HCT116 (cell line): ENCODE measurements at regions not wholly inside any gene's neighbourhood (a gene's known extent, or its start where the extent isn't known, plus 50 kb on each side); places are given as distances from the start of the nearest gene placed in this dataset.

Experiments used
- ELF1 ChIP-seq: IDR thresholded peaks from 2 replicates; pipeline ENCODE4 v1.6.1; 2012; ENCODE audit warnings: low read depth, borderline replicate concordance
- EZH2 ChIP-seq: fragments of 200-600 bp; sonication (generic); IDR thresholded peaks from 2 replicates; pipeline ENCODE4 v1.6.1; 2017; ENCODE audit warnings: antibody characterized with exemption, mixed run types
- POLR2AphosphoS5 ChIP-seq: IDR thresholded peaks from 2 replicates; pipeline ENCODE4 v1.6.1; 2011; ENCODE audit warnings: mild to moderate bottlenecking, low read depth, low read length, moderate library complexity
- REST ChIP-seq: IDR thresholded peaks from 2 replicates; pipeline ENCODE4 v1.6.1; 2012; ENCODE audit warnings: low read depth
- SP1 ChIP-seq: IDR thresholded peaks from 2 replicates; pipeline ENCODE4 v1.6.1; 2012; ENCODE audit warnings: low read depth
- YY1 ChIP-seq: IDR thresholded peaks from 2 replicates; pipeline ENCODE4 v1.6.1; 2011; ENCODE audit warnings: low read length, low read depth, moderate library complexity, mild to moderate bottlenecking; ENCODE audit not compliant: insufficient replicate concordance; ENCODE audit errors: extremely low read depth
- ZBTB33 ChIP-seq: IDR thresholded peaks from 2 replicates; pipeline ENCODE4 v1.6.1; 2011; ENCODE audit warnings: mild to moderate bottlenecking, low read length, moderate library complexity; ENCODE audit not compliant: insufficient replicate concordance; ENCODE audit errors: extremely low read depth
- TF ChIP-seq, protein P1 (sequence below), 3 experiments: fragments of 200-600 bp in 1 of 3; sonication (generic) in 1 of 3; IDR thresholded peaks in 2 of 3; conservative IDR thresholded peaks in 1 of 3; 2 replicates each; pipeline ENCODE4 v1.5.1; 2012 to 2017; ENCODE audit warnings: low read depth in 2 of 3, low read length in 2 of 3, antibody characterized with exemption in 1 of 3, borderline replicate concordance in 1 of 3, control low read depth in 1 of 3, mild to moderate bottlenecking in 1 of 3, mixed read lengths in 1 of 3, mixed run types in 1 of 3, moderate library complexity in 1 of 3; ENCODE audit not compliant: insufficient read depth in 1 of 3

DNA sequence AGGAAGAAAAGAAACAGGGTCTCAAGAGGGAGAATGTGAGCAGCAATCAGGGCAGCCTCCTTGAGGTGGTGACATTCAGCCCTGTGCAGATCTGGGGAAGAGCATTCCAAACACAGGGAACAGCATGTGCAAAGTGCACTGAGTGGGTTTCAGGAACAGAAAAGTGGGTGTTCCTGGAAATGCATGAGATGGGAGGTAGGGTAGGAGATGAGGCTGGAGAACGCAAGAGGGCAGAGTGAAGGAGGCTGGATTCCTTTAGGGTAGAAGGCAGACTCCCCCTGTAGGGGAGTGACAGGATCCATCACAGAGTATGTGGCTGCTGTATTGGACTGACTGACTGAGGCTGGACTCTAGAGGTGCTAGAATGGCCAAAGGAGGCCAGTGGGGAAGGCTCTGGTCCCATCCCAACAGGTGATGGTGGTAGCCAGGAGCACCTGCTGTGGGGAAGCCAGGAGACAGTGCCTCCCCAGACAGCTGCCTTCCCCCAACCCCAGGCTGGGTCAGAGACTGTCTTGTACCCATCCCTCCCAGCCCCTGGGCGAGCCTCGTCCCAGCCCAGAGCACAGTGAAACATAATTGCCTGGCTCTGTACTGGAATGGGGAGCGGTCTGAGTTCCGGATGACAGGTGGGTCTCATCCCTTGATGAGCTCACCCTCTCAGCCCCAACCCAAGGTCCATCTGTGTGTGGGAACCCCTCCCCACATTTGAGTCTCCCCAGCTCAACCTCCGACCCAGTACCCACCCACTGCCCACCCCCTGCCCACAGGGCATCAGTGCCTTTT lies 419.4 kb downstream of the MN1 start:
- TF ChIP-seq, protein P1, sequence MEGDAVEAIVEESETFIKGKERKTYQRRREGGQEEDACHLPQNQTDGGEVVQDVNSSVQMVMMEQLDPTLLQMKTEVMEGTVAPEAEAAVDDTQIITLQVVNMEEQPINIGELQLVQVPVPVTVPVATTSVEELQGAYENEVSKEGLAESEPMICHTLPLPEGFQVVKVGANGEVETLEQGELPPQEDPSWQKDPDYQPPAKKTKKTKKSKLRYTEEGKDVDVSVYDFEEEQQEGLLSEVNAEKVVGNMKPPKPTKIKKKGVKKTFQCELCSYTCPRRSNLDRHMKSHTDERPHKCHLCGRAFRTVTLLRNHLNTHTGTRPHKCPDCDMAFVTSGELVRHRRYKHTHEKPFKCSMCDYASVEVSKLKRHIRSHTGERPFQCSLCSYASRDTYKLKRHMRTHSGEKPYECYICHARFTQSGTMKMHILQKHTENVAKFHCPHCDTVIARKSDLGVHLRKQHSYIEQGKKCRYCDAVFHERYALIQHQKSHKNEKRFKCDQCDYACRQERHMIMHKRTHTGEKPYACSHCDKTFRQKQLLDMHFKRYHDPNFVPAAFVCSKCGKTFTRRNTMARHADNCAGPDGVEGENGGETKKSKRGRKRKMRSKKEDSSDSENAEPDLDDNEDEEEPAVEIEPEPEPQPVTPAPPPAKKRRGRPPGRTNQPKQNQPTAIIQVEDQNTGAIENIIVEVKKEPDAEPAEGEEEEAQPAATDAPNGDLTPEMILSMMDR (IDR thresholded peaks at IDR 0.05 in 2 of 3, conservative IDR thresholded peaks at IDR 0.05 in 1 of 3; ENCODE audit: borderline replicate concordance in 1 of 3, insufficient read depth in 1 of 3, low read depth in 2 of 3, low read length in 2 of 3) = 0 out of 6 replicates have a peak, but pooled peaks of 1 of the 3 experiments have one; percentile 6
- TF ChIP-seq POLR2AphosphoS5 (no peak), REST (no peak), YY1 (no peak), EZH2 (no peak), SP1 (no peak), ZBTB33 (no peak), ELF1 (no peak)
